ENCODE measurements at regions not wholly inside any gene's neighbourhood (a gene's known extent, or its start where the extent isn't known, plus 50 kb on each side); places are given as distances from the start of the nearest gene placed in this dataset.
"Not testable (repeated sequence)": the region's sequence is repeated elsewhere in the genome, so short reads cannot be mapped to it uniquely, and the experiment has no call there.

GRCh38 chr12:37441371-37441770, 875.2 kb upstream of the ALG10B start:
- BruUV-seq (replicated peaks); in situ Hi-C loops (cut with MboI); SMC1A ChIA-PET (ENCODE audit: uncharacterized antibody, unreplicated experiment); H3K4me1 ChIP-seq (ENCODE audit: control insufficient read depth, insufficient read depth, low read length); H3K4me2 ChIP-seq (ENCODE audit: control insufficient read depth, insufficient read depth); H3K9ac ChIP-seq (ENCODE audit: control insufficient read depth, insufficient read depth, low read length); FAIRE-seq; DNase-seq (ENCODE audit: low read depth, low spot score); H3K4me3 ChIP-seq; H3K27ac ChIP-seq (ENCODE audit: control insufficient read depth, insufficient read depth); H3K27me3 ChIP-seq (replicated peaks in 1 of 2; ENCODE audit: control insufficient read depth in 2 of 2, insufficient read depth in 2 of 2, low read length in 1 of 2); H2AFZ ChIP-seq (ENCODE audit: control insufficient read depth, low read depth, low read length); H4K20me1 ChIP-seq (ENCODE audit: control insufficient read depth, insufficient read depth); H3K79me2 ChIP-seq (ENCODE audit: control insufficient read depth, insufficient read depth, low read length); H3K9me3 ChIP-seq (replicated peaks; ENCODE audit: control insufficient read depth, insufficient read depth, low read length); POLR2A ChIA-PET; ATAC-seq; H3K36me3 ChIP-seq (ENCODE audit: control insufficient read depth in 2 of 2, insufficient read depth in 2 of 2, low read length in 1 of 2); intact Hi-C loops (cut with micrococcal nuclease; ENCODE audit: unreplicated experiment); RAD21 ChIA-PET (ENCODE audit: unreplicated experiment); CTCF ChIA-PET: not testable (repeated sequence)
- WGBS (ENCODE audit: insufficient coverage, insufficient replicate concordance, low lambda C conversion rate, missing lambda C conversion rate), result 0% methylated on average over 1 of the region's 1 CpG

GRCh38 chr12:37455646-37456045, 860.9 kb upstream of the ALG10B start:
- H2AFZ ChIP-seq (ENCODE audit: control insufficient read depth, low read depth, low read length); H3K27ac ChIP-seq (ENCODE audit: control insufficient read depth, insufficient read depth); H3K9me3 ChIP-seq (replicated peaks; ENCODE audit: control insufficient read depth, insufficient read depth, low read length); H3K4me2 ChIP-seq (ENCODE audit: control insufficient read depth, insufficient read depth); BruUV-seq (replicated peaks); H3K36me3 ChIP-seq (ENCODE audit: control insufficient read depth in 2 of 2, insufficient read depth in 2 of 2, low read length in 1 of 2); RAD21 ChIA-PET (ENCODE audit: unreplicated experiment); H3K27me3 ChIP-seq (replicated peaks in 1 of 2; ENCODE audit: control insufficient read depth in 2 of 2, insufficient read depth in 2 of 2, low read length in 1 of 2); POLR2A ChIA-PET; SMC1A ChIA-PET (ENCODE audit: uncharacterized antibody, unreplicated experiment); ATAC-seq; CTCF ChIA-PET; H3K4me1 ChIP-seq (ENCODE audit: control insufficient read depth, insufficient read depth, low read length); H3K9ac ChIP-seq (ENCODE audit: control insufficient read depth, insufficient read depth, low read length); H3K79me2 ChIP-seq (ENCODE audit: control insufficient read depth, insufficient read depth, low read length); FAIRE-seq; H3K4me3 ChIP-seq; in situ Hi-C loops (cut with MboI); intact Hi-C loops (cut with micrococcal nuclease; ENCODE audit: unreplicated experiment); DNase-seq (ENCODE audit: low read depth, low spot score); H4K20me1 ChIP-seq (ENCODE audit: control insufficient read depth, insufficient read depth): not testable (repeated sequence)
- WGBS (ENCODE audit: insufficient coverage, insufficient replicate concordance, low lambda C conversion rate, missing lambda C conversion rate), result 0% methylated on average over 2 of the region's 3 CpGs

GRCh38 chr12:37497939-37498338, 818.6 kb upstream of the ALG10B start:
- ATAC-seq; RAD21 ChIA-PET (ENCODE audit: unreplicated experiment); in situ Hi-C loops (cut with MboI): not testable (repeated sequence)

DNA sequence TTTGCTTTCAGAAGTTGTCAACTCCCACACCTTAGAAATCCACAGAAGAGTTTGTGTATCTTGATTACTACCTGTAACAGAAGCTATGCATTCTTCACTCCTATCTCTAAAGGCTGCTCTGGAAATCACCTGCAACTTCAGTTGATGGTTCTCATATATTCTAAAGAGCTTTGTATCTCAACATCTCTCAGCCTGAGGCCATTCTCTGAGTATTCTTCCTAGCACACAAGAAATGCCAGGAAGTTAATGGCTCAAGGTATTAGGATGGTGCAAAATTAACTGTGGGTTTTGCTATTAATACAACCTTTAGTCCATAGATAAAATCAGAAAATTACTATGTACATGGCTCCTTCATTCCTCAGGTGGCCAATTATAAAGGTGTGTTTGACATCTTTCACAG, 806.3 kb upstream of the ALG10B start:
- H3K9ac ChIP-seq (ENCODE audit: control insufficient read depth, insufficient read depth, low read length); FAIRE-seq; H3K4me2 ChIP-seq (ENCODE audit: control insufficient read depth, insufficient read depth); H3K27ac ChIP-seq (ENCODE audit: control insufficient read depth, insufficient read depth); H3K4me1 ChIP-seq (ENCODE audit: control insufficient read depth, insufficient read depth, low read length); H3K9me3 ChIP-seq (replicated peaks; ENCODE audit: control insufficient read depth, insufficient read depth, low read length); H3K4me3 ChIP-seq; POLR2A ChIA-PET; CTCF ChIA-PET; DNase-seq (ENCODE audit: low read depth, low spot score); ATAC-seq; SMC1A ChIA-PET (ENCODE audit: uncharacterized antibody, unreplicated experiment); RAD21 ChIA-PET (ENCODE audit: unreplicated experiment); H3K36me3 ChIP-seq (ENCODE audit: control insufficient read depth in 2 of 2, insufficient read depth in 2 of 2, low read length in 1 of 2); H3K79me2 ChIP-seq (ENCODE audit: control insufficient read depth, insufficient read depth, low read length); in situ Hi-C loops (cut with MboI); intact Hi-C loops (cut with micrococcal nuclease; ENCODE audit: unreplicated experiment); H4K20me1 ChIP-seq (ENCODE audit: control insufficient read depth, insufficient read depth); H2AFZ ChIP-seq (ENCODE audit: control insufficient read depth, low read depth, low read length); BruUV-seq (replicated peaks); H3K27me3 ChIP-seq (replicated peaks in 1 of 2; ENCODE audit: control insufficient read depth in 2 of 2, insufficient read depth in 2 of 2, low read length in 1 of 2): not testable (repeated sequence)

More at GRCh38 chr12:37497939-37498338, 818.6 kb upstream of the ALG10B start:
- H3K9me3 ChIP-seq (replicated peaks; ENCODE audit: control insufficient read depth, insufficient read depth, low read length); H3K9ac ChIP-seq (ENCODE audit: control insufficient read depth, insufficient read depth, low read length); H3K4me3 ChIP-seq; H2AFZ ChIP-seq (ENCODE audit: control insufficient read depth, low read depth, low read length); intact Hi-C loops (cut with micrococcal nuclease; ENCODE audit: unreplicated experiment); POLR2A ChIA-PET; DNase-seq (ENCODE audit: low read depth, low spot score); H4K20me1 ChIP-seq (ENCODE audit: control insufficient read depth, insufficient read depth); H3K4me2 ChIP-seq (ENCODE audit: control insufficient read depth, insufficient read depth); FAIRE-seq; CTCF ChIA-PET; H3K27ac ChIP-seq (ENCODE audit: control insufficient read depth, insufficient read depth); BruUV-seq (replicated peaks); SMC1A ChIA-PET (ENCODE audit: uncharacterized antibody, unreplicated experiment); H3K36me3 ChIP-seq (ENCODE audit: control insufficient read depth in 2 of 2, insufficient read depth in 2 of 2, low read length in 1 of 2); H3K79me2 ChIP-seq (ENCODE audit: control insufficient read depth, insufficient read depth, low read length); H3K4me1 ChIP-seq (ENCODE audit: control insufficient read depth, insufficient read depth, low read length); H3K27me3 ChIP-seq (replicated peaks in 1 of 2; ENCODE audit: control insufficient read depth in 2 of 2, insufficient read depth in 2 of 2, low read length in 1 of 2): not testable (repeated sequence)
- 52% methylated on average over 4 of the region's 4 CpGs for WGBS (ENCODE audit: insufficient coverage, insufficient replicate concordance, low lambda C conversion rate, missing lambda C conversion rate)

All from GM12878 (cell line).